ENCODE measurements at regions not wholly inside any gene's neighbourhood (a gene's known extent, or its start where the extent isn't known, plus 50 kb on each side); places are given as distances from the start of the nearest gene placed in this dataset.

DNA sequence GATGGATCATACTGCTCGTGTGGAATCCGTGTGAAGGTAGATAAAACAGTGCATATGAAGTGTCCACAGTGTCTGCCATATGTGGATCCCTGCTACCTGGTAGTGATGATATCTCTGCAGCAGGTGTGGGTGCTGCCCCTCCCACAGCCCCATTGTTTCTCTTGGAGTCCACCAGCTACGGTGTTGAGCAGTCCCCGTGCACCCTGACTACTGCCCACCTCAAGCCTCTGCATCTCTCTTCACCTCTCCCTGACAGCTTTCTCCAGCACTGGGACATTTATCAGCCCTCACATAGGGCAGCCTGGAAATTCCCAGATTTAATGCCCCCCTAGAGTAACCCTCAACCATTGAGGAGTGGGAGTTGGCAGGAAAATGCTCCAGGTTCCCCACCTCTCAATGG is 244.7 kb downstream of the IRF8 start:
- ATAC-seq = no peak
- no peaks in the 10 kb centered on the region for H3K9me3 Mint-ChIP-seq
- H3K36me3 Mint-ChIP-seq = no peaks in the 10 kb centered on the region
- peaks cover 10% of the 10 kb centered on the region for H3K27me3 Mint-ChIP-seq
- H3K27ac Mint-ChIP-seq = no peak overlapping the region
- H3K4me1 Mint-ChIP-seq = no peaks in the 10 kb centered on the region
- no peak overlapping the region for H3K4me3 Mint-ChIP-seq

DNA sequence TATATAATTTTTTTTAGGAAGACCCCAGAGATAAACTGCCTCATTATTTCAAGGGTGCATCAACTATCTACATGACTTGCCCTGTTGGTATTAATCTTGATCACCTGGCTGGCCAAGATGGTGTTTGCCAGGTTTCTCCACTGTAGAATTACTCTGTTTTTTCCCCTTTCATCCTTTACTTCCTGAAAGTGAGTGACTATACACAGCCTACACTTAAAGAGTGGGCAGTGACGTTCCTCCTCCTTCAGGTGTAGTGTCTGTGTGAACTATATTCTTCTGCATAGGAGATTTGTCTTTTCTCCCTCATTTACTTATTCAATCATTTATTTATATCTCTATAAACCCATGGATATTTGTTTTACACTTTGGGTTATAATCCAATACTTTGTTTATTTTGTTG is 246.7 kb downstream of the IRF8 start:
- no peak overlapping the region for H3K4me3 Mint-ChIP-seq
- no peaks in the 10 kb centered on the region for H3K36me3 Mint-ChIP-seq
- no peaks in the 10 kb centered on the region for H3K9me3 Mint-ChIP-seq
- no peaks in the 10 kb centered on the region for H3K4me1 Mint-ChIP-seq
- H3K27me3 Mint-ChIP-seq = peaks cover 30% of the 10 kb centered on the region
- ATAC-seq = no peak
- no peak overlapping the region for H3K27ac Mint-ChIP-seq

DNA sequence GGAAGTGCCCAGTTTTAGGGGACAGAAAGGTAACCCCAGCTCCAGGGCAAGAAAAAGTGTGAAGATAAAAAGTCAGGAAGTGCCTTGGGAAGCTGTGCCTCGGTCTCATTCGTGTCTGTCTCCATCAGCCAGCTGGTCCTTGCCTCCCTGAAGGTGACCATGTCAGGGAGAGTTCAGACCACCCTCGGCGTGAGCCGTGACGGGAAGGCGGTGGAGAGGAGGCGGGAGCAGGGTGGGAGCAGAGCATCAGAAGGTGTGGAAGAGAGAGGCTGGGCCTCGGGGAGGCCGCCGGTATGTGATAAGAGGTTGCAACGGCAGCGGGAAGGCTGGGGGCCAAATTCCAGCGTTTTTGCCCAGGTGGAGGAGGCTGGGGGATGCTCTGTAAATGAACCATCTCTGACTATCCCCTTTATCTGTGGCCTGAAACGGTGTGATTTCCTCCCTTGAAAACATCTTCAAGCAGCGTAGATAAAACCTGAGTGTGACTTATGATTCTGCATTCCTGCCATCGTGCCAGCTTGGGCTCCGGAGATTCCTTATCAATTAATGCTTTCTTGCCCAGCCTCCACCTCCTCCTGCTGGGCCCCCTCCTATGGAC is 251.8 kb downstream of the IRF8 start:
- Mint-ChIP-seq H3K27me3 (peaks cover 57% of the 10 kb centered on the region), H3K4me3 (no peak overlapping the region), H3K27ac (no peak overlapping the region), H3K4me1 (no peaks in the 10 kb centered on the region), H3K36me3 (no peaks in the 10 kb centered on the region), H3K9me3 (no peaks in the 10 kb centered on the region)
- ATAC-seq = no peak

DNA sequence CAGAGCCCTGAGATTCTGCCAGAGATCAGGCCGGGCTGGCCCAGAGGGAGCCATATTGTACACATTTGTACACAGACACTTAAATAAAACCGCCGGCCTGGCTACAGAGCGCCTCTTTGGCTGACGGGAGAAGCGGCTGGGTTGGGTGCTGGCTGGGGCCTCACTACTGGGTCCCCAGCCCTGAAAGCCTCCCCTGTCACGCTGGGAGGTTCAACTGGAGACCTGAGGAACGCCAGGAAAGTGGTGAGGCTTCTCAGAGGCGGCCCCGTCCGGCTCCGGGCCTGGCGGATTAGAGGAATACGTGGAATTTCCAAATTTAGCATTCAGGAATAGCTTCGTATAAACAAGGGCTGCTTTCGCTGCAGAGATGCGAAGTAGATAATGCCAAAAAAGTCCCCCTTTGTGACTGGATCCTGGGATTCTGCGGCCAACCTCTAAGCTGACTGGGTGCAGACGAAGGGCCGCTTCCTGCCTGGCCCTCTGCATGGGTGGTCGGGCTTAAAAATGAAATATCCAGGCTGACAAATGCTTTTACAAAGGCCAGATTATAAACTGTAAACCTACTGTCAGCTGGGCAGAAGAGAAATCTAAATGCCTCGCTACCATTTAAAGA is 252.4 kb downstream of the IRF8 start:
- H3K9me3 Mint-ChIP-seq = no peaks in the 10 kb centered on the region
- ATAC-seq = no peak
- no peaks in the 10 kb centered on the region for H3K36me3 Mint-ChIP-seq

DNA sequence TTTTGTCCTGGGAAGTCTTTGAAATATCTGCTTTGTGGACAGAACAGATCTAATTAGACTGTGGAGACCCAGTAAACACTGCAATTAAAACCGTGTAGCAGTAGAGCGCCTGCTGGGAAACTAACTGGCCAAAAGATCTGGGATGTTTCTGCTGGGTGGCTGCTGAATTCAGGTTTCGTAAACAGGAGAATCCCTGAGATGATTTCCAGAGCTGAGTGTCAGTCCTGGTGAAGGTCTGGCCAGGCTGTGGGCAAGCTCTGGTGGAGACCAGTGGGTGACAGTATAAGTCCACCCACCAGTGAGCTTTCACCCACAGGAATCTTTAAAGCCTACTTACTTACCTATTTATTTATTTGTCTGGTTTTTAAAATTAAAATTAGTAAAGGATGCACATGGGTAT is 257.2 kb downstream of the IRF8 start:
- H3K4me1 Mint-ChIP-seq = no peaks in the 10 kb centered on the region
- peaks cover 4% of the 10 kb centered on the region for H3K9me3 Mint-ChIP-seq
- no peak overlapping the region for H3K27ac Mint-ChIP-seq
- H3K36me3 Mint-ChIP-seq = no peaks in the 10 kb centered on the region
- no peak overlapping the region for H3K4me3 Mint-ChIP-seq
- no peak for ATAC-seq
- H3K27me3 Mint-ChIP-seq = peaks cover 30% of the 10 kb centered on the region

More for the DNA sequence above, 252.4 kb downstream of the IRF8 start:
- peaks cover 57% of the 10 kb centered on the region for H3K27me3 Mint-ChIP-seq
- H3K27ac Mint-ChIP-seq = no peak overlapping the region
- no peaks in the 10 kb centered on the region for H3K4me1 Mint-ChIP-seq
- no peak overlapping the region for H3K4me3 Mint-ChIP-seq

DNA sequence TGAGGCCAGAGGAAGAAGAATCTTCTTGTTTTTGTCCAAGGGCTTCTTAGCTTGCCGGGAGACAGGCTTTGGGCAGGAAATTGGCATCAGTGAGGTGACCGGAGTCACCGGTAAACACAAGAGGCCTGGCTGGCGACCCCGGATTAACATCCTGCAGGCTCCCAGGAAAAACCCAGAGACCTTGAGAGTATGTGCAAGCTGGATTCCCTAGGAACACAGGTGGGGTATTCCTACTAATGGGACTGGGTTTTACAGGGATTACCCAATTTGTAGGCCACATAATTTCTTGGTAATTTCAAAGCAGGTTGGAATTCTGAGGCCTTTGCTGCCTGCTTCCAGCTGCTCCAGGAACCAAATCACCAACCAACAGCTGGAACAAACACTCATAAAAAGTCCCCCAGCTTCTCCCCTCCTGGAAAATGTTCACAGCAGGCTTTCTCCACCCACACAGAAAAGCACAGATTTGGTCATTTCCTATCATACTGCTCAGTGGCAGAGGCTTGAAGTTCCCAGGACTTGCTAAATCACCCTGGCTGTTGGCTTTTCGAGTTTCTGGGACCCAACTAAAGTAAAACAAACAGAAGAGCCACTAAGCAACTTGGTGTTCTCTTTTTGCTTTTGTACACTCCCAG is 258.8 kb downstream of the IRF8 start:
- H3K9me3 Mint-ChIP-seq = peaks cover 4% of the 10 kb centered on the region
- H3K4me1 Mint-ChIP-seq = no peaks in the 10 kb centered on the region
- H3K36me3 Mint-ChIP-seq = no peaks in the 10 kb centered on the region
- no peak overlapping the region for H3K4me3 Mint-ChIP-seq
- H3K27ac Mint-ChIP-seq = no peak overlapping the region
- H3K27me3 Mint-ChIP-seq = peaks cover 14% of the 10 kb centered on the region
- ATAC-seq = no peak

DNA sequence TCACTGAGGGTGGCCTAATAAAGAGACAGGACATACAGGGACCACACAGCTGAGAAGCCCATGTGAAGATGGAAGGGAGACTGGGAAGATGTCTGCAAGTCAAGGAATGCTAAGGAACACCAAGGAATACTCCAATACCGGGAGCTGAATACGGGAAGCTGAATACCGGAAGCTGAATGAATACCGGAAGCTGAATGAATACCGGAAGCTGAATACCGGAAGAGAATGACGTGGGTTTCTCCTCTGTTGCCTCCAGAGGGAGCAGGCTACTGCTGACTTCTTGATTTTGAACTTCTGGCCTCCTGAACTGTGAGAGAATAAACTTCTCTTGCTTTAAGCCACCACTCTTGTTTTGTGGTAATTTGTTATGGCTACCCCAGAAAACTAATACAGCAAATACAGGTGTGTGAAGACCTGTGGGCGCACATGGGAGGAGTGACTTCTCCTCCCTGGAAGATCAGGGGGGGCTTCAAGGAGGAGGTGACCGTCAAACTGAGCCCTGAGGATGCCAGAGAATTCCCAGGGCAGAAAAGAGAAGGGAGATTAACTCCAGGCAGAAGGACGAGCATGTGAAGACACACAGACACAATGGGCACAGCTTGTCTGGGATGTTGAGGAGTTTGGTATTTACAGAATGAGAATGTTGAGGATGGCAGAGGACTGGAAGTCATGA is 259.9 kb downstream of the IRF8 start:
- no peak for ATAC-seq
- Mint-ChIP-seq H3K27ac (no peak overlapping the region), H3K27me3 (peaks cover 12% of the 10 kb centered on the region), H3K4me3 (no peak overlapping the region), H3K4me1 (no peaks in the 10 kb centered on the region), H3K9me3 (peaks cover 4% of the 10 kb centered on the region), H3K36me3 (no peaks in the 10 kb centered on the region)

DNA sequence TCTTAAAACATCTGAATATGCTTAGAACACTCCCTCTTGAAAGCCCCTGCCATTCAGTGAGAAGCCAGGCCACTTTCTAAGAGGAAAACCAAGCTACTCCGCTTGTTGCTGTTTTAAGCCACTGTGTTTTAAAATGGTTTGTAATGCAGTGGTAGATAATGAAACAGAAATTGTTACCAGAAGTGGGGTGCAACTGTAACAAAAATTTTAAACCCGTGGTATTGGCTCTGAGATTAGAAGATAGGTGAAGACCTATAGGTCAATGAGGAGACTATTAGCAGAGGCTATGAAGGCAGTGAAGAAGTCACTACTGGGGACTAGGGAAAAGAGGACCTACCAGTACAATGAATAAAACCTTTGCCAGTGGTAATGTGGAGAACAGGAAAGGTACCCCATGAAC is 266.5 kb downstream of the IRF8 start:
- Mint-ChIP-seq H3K27me3 (peaks cover 30% of the 10 kb centered on the region), H3K4me3 (no peak overlapping the region), H3K27ac (no peak overlapping the region)

DNA sequence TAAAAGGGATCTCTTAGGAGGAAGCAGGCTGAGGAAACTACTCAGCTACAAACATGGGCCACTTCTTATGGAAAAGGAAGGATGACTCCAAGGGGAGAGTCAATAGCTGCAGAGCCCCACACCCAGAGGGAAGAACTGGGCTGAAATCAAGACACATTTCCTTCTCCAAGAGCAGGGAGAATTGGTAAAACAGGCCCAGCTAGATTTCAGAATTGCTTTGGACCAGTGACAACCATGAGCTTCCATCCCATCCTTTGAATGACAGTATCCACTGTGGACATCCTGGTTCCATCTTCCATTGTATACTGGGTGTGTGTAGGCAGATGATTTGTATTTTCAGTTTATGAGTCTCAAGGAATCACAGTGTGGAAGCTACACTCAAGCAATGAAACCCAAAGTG is 267.5 kb downstream of the IRF8 start:
- Mint-ChIP-seq H3K4me3 (no peak overlapping the region), H3K27me3 (peaks cover 39% of the 10 kb centered on the region), H3K27ac (no peak overlapping the region), H3K9me3 (peaks cover 11% of the 10 kb centered on the region), H3K4me1 (no peaks in the 10 kb centered on the region), H3K36me3 (no peaks in the 10 kb centered on the region)
- no peak for ATAC-seq

More for the DNA sequence above, 266.5 kb downstream of the IRF8 start:
- no peaks in the 10 kb centered on the region for H3K36me3 Mint-ChIP-seq
- no peak for ATAC-seq
- peaks cover 11% of the 10 kb centered on the region for H3K9me3 Mint-ChIP-seq
- no peaks in the 10 kb centered on the region for H3K4me1 Mint-ChIP-seq

DNA sequence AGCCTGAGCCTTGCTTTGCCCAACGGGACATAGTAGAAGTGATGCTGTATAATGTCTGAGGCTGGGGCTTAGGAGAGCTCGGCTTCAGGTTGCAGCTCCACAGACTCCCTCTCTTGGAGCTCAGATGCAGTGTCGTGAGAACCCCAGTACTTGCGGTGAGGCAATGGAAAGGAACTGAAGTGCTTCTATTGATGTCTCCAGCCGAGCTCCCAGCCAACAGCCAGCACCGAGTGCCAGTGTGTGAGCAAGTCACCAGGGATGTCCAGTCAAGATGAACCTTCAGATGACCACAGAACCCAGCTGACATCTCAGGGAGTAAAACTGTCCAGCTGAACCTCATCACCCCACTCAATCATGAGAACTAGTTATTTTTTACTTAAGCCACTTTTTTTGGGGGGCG is 268.1 kb downstream of the IRF8 start:
- no peaks in the 10 kb centered on the region for H3K4me1 Mint-ChIP-seq
- H3K27me3 Mint-ChIP-seq = peaks cover 43% of the 10 kb centered on the region
- no peak overlapping the region for H3K4me3 Mint-ChIP-seq
- H3K9me3 Mint-ChIP-seq = peaks cover 11% of the 10 kb centered on the region
- no peak for ATAC-seq
- H3K27ac Mint-ChIP-seq = no peak overlapping the region
- H3K36me3 Mint-ChIP-seq = no peaks in the 10 kb centered on the region

DNA sequence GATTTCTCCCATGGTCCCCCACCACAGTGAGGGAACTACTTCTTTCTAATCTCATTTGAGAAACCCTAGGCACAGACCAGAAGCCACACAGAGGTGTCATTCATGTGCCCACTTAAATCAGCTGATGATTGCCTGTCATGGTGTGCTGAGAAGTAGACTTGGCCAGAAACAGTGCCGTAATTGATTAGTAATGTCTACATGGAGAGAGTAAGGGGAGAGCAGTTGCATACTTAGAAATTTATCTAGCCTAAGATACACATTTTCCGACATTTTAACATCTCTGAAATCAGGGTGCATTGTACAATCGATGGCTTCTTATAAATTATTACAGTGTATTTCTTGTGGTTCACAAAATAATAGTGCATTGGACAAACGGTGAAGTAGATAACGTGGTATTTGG is 271.8 kb downstream of the IRF8 start:
- H3K4me1 Mint-ChIP-seq = no peaks in the 10 kb centered on the region
- H3K36me3 Mint-ChIP-seq = no peaks in the 10 kb centered on the region
- peaks cover 51% of the 10 kb centered on the region for H3K27me3 Mint-ChIP-seq
- H3K9me3 Mint-ChIP-seq = peaks cover under 1% of the 10 kb centered on the region
- no peak overlapping the region for H3K4me3 Mint-ChIP-seq
- ATAC-seq = no peak
- H3K27ac Mint-ChIP-seq = no peak overlapping the region

DNA sequence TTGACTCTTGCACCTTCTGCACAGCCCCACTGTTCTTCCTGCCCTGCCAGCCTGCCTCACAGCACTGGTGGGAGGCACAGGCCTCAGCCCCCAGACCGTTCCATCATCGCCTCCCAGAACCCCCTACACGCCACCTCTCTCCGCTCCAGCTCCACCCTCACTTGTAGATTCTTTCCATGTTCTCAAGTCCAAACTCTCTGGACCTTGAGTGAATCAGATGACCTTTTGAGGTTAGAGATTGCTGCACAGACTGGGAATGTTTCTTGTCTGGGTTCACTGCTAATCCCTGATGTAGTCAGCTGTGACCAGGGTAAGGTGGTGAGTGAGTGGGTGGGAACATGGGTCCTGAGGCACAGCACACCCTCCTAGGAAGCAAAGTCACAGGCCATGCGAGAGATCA is 272.4 kb downstream of the IRF8 start:
- Mint-ChIP-seq H3K9me3 (peaks cover 1% of the 10 kb centered on the region), H3K36me3 (no peaks in the 10 kb centered on the region), H3K27ac (no peak overlapping the region), H3K4me1 (no peaks in the 10 kb centered on the region), H3K4me3 (no peak overlapping the region), H3K27me3 (peaks cover 51% of the 10 kb centered on the region)
- no peak for ATAC-seq

DNA sequence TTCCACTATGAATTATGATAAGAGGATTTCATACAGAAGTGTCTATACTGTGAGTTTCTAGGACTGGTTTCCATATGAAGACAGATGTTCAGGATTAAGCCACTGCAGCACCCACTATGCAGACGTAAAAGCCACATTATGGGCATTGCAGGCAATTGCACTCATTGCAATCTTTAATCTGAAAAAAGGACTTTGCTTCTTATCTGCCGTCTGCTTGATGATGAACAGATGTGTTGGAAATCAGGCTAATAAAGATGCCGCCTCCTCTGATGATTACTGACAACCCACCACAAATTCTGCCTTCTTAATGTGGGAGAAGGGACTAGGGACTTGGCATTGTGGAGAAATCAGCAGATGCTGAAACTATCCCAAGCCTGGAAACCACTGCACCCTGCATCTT is 276.9 kb downstream of the IRF8 start:
- Mint-ChIP-seq H3K4me1 (no peaks in the 10 kb centered on the region), H3K36me3 (no peaks in the 10 kb centered on the region), H3K4me3 (no peak overlapping the region), H3K27ac (no peak overlapping the region), H3K27me3 (peaks cover 33% of the 10 kb centered on the region), H3K9me3 (peaks cover 3% of the 10 kb centered on the region)
- ATAC-seq = no peak

DNA sequence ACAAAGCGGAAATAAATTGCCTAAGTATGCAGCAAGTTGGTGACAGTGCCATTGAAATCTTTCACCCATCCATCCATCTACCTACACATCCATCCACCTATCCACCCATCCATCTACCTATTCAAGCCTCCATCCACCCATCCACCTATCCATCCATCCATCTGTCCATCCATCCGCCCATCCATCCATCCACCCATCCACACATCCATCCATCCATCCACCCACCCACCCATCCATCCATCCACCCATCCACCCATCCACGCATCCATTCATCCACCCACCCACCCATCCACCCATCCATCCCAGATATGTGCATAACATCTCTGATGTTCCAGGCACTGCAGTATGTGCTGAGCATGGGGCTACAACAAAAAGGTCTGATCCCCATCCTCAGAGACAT is 277.5 kb downstream of the IRF8 start:
- H3K9me3 Mint-ChIP-seq = peaks cover 3% of the 10 kb centered on the region
- H3K36me3 Mint-ChIP-seq = no peaks in the 10 kb centered on the region
- no peak overlapping the region for H3K27ac Mint-ChIP-seq
- H3K4me1 Mint-ChIP-seq = no peaks in the 10 kb centered on the region
- peaks cover 27% of the 10 kb centered on the region for H3K27me3 Mint-ChIP-seq
- H3K4me3 Mint-ChIP-seq = no peak overlapping the region
- no peak for ATAC-seq

DNA sequence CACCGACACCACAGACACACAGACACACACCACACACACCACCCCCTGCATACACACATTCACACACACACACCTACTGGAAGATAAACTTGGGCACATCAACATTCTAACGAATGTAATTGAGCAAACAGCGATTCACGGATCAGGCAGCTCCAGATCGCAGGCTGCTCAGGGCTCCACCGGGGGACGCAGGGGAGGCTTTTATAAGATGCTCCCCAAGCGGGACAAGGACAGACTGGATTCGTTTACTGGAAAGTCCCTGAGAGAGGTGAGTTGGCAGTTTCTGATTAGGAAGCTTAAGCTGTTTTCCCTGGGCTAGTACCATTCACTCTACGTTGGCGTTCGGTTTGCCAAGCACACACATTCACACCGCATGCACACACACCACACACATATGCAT is 281.3 kb downstream of the IRF8 start:
- Mint-ChIP-seq H3K9me3 (peaks cover 3% of the 10 kb centered on the region), H3K4me3 (no peak overlapping the region), H3K36me3 (no peaks in the 10 kb centered on the region), H3K4me1 (no peaks in the 10 kb centered on the region), H3K27me3 (no peaks in the 10 kb centered on the region), H3K27ac (no peak overlapping the region)
- ATAC-seq = no peak

DNA sequence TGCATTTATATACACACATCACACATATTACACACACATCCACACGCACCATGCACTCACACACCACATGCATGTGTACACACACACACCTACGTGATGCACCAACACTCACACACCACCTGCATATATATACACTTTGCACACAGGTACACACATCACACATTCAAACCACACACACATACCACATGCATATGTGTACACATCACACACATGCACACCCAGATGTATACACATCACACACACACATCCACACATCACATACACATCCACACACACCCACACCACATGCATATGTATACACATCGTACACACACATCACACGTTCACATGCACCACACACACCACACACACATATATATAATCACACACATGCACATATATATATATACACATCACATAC is 281.8 kb downstream of the IRF8 start:
- H3K27ac Mint-ChIP-seq = no peak overlapping the region
- no peak for ATAC-seq
- H3K4me1 Mint-ChIP-seq = no peaks in the 10 kb centered on the region
- no peaks in the 10 kb centered on the region for H3K36me3 Mint-ChIP-seq
- no peaks in the 10 kb centered on the region for H3K27me3 Mint-ChIP-seq
- H3K4me3 Mint-ChIP-seq = no peak overlapping the region
- peaks cover 3% of the 10 kb centered on the region for H3K9me3 Mint-ChIP-seq

All from stimulated activated memory B cell treated with anti-CD40 and anti-IgM and Interleukin-4, amounts not matched to agents 10 μg/mL and 1 μg/mL and 100 μg/mL, for 72 hours (primary cell).